GM20000 (cell line): ENCODE measurements at regions not wholly inside any gene's neighbourhood (a gene's known extent, or its start where the extent isn't known, plus 50 kb on each side); places are given as distances from the start of the nearest gene placed in this dataset.
"Not testable (repeated sequence)": the region's sequence is repeated elsewhere in the genome, so short reads cannot be mapped to it uniquely, and the experiment has no call there.

Source experiments
- DNase-seq: peaks from one replicate; pipeline ENCODE4 v3.0.0; 2012; ENCODE audit warnings: low spot score
- CTCF ChIP-seq: IDR thresholded peaks from 2 replicates; pipeline ENCODE4 v1.5.1; 2012; ENCODE audit warnings: mild to moderate bottlenecking, control low read depth; ENCODE audit errors: extremely low read depth, missing control alignments

- no peak for DNase-seq
- TF ChIP-seq CTCF, result no peak
Observed at GRCh38 chrX:106220177-106220576, 52.1 kb downstream of the PWWP3B start.

GRCh38 chrX:106243376-106243775 is 75.3 kb downstream of the PWWP3B start:
- no peak for TF ChIP-seq CTCF
- no peak for DNase-seq

GRCh38 chrX:106246511-106246910 is 78.4 kb downstream of the PWWP3B start:
- DNase-seq, result no peak
- no peak for TF ChIP-seq CTCF

DNA sequence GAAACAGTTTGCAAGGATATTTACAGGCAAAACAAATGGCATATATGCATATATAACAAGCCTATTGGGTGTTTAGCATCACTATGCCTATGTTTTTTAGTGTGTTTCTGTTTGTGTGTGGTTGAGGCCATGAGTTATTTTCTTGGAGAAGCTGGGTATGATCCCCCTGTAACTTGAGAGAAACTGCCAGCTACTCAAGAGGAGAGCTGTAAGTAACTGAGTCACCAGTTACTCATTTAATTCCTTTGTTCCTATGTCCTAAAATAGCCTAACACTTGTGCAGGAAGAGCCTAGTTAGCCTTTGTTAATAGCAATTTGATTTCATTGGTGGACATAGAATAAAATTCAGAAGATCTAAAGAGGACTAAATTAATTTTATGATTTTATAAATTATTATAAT is 79.1 kb downstream of the PWWP3B start:
- no peak for TF ChIP-seq CTCF

GRCh38 chrX:106249706-106250379 is 81.7 kb downstream of the PWWP3B start:
- DNase-seq, result no peak
- TF ChIP-seq CTCF, result no peak

More for the DNA sequence above, 79.1 kb downstream of the PWWP3B start:
- DNase-seq, result no peak

- TF ChIP-seq CTCF, result no peak
- no peak for DNase-seq
Observed at GRCh38 chrX:106263817-106264216, 95.7 kb downstream of the PWWP3B start.

GRCh38 chrX:106273947-106274587 is 106.0 kb downstream of the PWWP3B start:
- not testable (repeated sequence) for DNase-seq

DNA sequence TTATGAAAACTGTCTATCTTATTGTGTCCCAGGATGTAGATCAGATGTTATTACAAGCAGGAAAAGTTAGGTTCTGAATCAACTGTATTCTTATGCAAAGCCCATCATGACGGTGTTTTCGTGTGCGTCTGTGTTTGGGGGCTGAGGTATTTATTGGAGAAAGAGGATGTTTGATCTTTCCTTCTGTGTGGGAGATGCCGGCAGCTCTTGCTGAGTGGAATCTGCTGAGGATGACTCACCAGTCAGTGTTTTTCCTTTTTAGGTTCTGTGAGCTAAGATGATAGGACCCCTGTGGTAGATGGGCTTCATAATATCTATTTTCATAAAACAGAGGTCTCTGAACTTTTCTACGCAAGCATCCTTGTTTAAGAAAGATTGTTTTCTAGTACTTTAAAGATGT is 107.1 kb downstream of the PWWP3B start:
- not testable (repeated sequence) for DNase-seq
